GM21390 (cell line): ENCODE measurements at regions not wholly inside any gene's neighbourhood (a gene's known extent, or its start where the extent isn't known, plus 50 kb on each side); places are given as distances from the start of the nearest gene placed in this dataset.
"Not testable (repeated sequence)": the region's sequence is repeated elsewhere in the genome, so short reads cannot be mapped to it uniquely, and the experiment has no call there.

Experiments
- ATAC-seq: cut with Tn5 transposase; IDR thresholded peaks from one replicate; pipeline ENCODE4 v1.9.1; 2021; ENCODE audit not compliant: unreplicated experiment

DNA sequence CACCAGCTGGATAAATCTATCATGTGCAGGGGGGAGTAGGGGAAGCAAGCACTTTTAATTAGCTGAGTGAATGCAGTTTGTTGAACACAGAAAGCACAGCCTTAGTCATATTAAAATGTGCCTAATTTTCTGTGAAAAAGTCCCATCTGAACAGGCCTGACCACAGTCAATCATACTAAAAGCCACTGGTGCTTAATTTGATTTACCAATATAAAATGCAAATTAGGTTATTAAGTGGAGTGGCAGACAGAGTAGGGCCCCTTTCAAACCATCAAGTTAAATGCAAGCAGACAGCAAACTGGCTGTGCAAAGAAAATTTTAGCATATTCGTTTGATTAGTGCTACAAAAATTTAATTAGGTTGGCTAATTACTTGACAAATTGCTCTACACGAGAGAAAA is 176.1 kb downstream of the ISL1 start:
- no peak for ATAC-seq

DNA sequence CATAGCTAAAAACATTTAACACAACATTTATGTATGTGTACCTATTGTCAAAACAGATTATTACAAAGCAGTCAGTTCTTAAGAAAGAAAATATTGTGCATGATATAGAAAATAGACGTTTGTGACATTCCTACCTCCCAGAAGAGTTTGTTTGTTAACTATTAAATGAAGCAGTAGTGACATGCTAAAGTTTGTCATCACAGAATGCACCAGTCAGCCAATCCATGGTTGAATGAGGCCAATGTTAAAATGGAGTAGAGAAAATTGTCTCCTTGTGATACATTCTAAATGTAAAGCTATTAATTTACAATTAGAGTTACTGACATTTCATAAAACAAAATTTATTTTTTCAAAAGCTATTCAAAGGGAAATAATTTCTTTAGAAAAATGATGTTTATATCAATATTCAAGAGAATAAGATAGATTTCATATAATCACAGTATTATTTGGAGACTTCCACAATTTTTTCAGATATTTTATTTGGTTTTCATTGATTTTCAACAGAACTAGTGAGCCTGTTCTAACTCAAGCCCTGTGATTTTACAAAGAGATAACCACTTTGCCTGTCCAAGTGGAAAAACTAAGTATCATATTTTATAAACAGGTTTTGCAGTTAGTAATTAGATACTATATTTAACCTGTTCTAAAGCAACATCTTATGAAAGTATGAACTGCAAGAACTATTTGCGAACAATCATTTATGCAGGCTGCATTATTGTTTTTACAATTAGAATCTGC is 176.8 kb downstream of the ISL1 start:
- no peak for ATAC-seq

DNA sequence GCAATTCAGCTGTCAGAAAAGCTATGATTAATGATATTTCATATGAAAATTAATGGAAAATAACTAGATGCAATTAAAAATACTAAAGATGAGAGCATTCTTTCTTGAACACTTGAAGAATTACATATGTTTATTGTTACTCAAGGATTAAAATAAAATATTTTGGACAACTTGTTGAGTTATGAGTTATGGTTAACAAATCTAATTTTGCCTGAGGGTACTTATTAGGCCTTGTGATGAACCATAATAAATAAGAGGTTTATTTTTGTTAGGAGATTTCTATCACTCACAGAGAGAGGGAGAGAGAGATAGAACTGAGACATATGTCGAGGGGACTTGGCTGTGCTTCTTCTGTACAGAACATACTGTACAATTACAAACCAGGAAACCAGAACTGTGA is 183.7 kb downstream of the ISL1 start:
- no peak for ATAC-seq

DNA sequence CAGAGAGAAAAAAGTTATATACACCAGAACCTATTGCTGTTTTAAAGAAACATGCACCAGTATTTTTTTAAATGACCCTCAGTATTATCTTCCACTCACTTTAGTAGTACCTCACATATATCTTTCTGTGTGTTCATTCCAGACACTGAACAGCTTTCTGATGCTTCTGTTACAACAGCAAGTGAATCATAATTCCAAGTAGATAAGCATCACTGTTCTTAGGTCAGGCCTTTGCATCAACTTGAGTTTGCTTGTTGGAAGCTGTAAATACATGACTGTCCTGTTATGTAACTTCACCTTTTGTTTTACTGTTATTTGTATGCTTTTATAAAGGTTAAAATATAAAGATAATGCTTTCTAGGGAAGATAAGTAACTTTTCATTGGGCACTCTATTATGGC is 184.4 kb downstream of the ISL1 start:
- no peak for ATAC-seq

DNA sequence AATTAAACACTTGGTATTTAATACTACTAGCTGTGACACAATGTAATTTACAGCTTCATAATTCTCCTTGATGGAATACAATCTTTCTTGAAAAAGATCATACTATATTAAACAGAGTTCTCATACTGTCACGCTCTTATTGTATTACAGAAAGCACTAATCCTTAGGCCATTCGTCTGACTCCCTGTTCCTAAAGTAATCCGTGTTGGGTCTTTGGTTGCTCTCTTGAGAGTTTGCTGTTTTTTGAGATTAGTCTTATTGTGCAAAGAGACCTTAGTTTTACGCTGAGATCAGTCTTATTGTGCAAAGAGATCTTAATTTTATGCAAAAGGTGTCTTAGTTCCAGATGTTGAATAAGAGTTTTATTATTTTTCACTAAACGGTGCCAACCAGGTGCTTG is 190.6 kb downstream of the ISL1 start:
- ATAC-seq = no peak

DNA sequence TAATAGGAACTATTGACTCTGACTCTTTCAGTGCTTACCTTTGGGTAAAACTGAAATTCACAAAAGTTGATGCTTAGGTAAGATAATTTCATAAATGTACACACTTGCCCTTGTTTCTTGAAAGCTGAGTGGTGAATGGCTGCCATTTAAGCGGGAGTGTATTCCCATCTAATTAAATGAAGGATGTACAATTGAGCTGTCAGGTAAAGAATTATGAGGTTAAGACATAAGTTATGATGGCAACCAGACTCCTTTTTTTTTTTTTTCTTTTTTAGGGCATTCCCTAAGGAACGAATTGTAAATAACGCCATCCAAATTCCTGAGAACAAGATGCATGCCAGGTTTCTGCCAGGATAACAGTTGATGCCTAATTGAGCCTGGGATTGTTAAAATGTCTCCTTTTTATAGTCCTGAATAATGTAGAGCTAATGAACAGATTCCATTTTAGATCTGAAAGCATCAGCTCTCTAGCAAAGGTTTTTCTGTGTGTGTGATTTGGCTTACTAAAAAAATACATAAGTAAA is 199.7 kb downstream of the ISL1 start:
- no peak for ATAC-seq

DNA sequence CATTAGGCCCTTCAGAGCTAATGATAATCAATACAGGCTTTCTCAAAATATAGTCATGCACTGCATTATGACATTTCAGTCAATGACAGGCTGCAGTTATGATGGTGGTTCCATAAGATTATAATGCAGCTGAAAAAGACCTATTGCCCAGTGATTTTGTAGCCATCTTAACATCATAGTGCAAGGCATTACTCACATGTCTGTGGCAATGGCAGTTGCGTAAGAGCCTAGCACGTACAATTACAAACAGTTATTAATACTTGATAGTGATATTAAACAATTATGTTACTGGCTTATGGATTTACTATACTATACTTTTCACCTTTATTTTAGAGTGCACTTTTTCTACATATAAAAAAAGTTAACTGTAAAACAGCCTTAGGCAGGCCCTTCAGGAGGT is 214.8 kb downstream of the ISL1 start:
- ATAC-seq = no peak

DNA sequence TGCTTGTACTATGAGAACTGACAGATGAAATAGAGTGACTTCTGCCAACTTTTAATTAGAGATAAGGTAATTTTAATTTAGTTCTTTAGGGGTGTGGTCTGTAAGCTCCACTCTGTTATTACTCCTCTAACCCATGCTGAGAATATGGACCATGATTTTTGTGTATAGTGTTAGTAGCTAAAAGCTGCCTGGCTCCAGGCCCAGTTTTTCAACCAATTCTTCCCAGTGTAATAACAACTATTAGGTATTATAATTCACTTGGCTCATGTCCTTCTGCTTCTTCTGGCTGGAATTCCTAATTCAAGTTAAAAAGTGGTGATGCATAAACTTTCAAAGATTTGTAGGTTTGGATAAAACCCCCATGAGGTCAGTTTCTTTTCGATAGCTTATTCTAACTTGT is 216.3 kb downstream of the ISL1 start:
- no peak for ATAC-seq

DNA sequence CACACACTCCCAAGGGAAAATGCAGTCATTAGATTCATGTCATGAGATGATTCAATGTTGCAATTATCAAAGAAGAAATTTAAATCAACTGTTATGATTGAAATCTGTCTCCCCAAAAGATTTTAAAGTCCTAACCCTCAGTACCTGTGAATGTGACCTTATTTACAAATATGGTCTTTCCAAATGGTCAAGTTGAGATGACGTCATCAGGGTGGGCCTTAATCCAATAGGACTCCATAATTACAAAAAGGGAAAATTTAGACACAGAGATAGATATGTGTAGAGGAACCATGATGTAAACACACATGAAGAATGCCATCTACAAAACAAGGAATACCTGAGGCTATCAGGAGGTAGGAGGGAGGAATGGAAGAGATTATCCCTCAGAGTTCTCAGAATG is 221.1 kb downstream of the ISL1 start:
- no peak for ATAC-seq

DNA sequence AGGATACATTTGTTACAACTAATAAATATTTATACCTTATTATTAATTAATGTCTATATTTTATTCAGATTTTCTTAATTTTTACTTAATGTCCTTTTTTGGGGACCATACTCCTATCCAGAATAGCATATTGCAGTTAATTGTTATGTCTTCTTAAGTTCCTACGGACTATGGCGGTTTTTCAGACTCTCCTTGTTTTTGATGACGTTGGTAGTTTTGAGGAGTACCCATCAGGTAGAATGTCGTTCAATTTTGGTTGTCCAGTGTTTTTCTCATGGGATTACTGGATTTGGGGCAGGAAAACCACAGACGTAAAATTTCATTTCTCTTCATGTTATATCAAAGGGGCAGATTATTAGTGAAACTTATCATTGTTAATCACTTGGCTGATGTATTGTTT is 223.7 kb downstream of the ISL1 start:
- no peak for ATAC-seq

DNA sequence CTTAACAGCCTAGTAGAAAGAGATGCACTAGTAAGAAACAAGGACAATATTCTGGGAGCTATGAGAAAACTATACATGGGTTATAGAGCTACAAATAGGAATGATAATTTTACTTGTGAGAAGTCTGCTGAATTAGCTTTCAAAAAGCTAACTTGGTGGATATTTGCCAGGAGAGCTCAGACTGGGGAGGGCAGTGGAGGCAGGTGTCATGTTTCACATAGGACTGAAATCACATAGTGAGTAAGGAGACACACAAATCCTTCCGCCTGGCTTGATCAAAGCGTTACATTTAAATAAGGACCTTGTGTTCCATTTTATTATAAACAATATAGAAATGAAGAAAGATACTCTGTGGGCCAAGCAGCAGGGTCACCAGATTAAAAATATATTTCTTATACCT is 235.0 kb downstream of the ISL1 start:
- ATAC-seq = no peak

DNA sequence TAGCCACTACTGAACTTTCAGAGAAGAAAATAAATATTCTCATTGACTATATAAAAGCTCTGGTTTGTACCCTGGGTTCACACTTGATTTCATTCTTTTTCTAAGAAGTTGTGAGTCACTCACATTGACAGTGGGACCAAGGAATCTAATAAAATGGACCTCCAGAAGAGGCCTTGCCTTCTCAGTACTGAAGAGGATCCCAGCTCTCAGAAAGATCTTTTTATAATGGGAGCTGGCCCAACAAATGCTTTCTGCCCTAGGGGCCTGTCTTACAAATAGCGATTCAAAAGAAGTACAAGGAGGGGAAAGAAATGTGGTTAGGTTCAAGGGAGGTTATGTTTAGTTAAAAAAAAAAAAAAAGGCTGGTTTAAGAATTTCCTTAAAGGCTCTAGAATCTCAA is 237.9 kb downstream of the ISL1 start:
- no peak for ATAC-seq

DNA sequence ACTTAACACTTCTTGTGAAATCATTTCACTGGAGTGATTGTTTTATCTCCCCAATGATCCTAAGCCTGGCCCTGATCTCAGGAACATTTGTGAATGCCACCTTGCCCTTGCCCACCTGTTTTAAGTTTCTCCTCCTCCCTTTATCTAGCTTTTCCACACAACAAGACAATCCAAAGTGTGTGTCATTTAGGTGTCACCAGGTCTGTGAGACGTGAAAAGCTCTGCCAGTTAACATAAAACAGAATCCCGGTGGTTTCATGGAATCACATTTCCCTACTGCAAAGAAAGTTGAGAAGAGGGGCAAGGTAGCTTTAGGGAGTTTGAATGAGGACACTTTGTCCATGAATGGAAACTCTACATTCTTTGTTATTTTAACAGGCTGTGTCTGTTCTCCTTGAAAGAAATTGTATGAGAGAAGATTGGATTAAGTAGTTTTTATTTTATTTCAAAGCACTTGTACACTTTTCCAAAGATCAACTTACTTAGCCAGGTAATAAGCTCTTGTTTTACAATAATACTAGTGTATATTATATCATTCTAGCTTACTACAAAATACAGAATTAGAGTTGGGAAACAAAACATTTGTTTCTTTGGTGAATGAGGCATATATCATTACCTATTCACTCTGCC is 239.0 kb downstream of the ISL1 start:
- ATAC-seq = no peak

DNA sequence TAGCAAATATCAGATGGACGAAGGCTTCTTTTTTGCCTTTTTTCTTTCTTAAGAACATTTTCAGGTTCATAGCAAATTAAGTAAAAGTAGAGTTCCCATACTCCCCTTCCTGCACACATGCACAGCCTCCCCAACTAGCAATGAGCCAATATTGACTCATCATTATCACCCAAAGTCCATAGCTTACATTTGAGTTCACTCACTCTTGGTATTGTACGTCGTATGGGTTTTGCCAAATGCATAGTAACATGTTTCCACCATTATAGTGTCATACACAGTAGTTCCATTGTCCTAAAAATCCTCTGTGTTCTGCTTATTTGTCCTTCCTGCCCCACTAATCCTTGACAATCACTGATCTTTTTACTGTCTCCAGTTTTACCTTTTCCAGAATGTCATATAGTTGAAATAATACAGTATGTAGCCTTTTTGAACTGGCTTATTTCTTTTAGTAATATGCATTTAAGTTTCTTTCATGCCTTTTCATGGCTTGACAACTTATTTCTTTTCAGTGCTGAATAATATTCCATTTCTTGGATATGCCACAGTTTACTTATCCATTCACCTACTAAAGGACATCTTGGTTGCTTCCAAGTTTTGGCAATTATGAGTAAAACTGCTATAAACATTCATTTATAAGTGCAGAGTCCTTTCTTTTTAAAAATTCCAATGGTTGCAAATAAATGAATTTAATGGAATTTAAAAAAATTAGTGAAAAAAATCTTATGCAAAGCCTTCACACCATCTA is 242.1 kb downstream of the ISL1 start:
- no peak for ATAC-seq

DNA sequence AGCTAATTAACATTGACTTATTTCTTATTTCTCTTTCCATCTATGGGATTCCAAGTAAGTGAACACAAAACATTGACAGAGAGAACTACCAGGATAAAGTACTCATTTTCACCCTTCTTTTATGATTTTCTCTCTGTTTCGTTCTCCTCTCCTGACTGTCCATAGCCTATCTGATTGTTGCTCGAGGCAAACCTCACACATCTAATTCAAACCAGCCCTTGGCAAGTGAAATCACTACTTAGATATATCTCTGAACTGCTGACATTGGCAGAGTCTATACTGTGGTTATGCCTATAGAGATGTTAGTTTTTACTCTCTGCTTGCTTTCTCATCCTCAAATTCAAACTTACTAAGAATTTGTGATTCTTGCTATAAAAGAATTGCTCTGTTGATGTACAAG is 248.8 kb downstream of the ISL1 start:
- no peak for ATAC-seq

DNA sequence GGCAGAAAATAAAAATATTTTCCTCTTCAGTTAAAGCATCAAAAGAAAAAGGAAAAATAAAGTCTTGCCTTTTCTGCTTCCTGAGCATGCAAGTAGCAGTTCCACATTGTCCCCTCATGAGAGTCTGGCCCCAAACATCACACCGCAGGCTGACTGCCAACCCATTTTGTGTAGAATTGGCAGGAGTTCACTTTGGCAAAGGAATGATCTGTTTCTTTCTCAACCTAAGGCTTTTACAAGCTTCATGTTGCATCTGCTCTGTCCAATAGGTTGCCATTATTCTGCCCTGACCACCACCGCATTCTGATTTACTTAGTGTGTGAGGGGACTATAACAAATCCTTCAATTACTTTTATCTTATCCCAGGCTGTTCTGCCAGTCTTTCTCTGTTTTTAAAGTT is 249.5 kb downstream of the ISL1 start:
- no peak for ATAC-seq

DNA sequence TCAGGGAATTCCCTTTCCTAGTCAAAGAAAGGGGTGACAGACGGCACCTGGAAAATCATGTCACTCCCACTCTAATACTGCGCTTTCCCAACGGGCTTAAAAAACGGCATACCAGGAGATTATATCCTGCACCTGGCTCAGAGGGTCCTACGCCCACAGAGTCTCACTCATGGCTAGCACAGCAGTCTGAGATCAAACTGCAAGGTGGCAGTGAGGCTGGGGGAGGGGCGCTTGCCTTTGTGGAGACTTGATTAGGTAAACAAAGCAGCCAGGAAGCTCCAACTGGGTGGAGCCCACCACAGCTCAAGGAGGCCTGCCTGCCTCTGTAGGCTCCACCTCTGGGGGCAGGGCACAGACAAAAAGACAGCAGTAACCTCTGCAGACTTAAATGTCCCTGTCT is 253.7 kb downstream of the ISL1 start:
- not testable (repeated sequence) for ATAC-seq

DNA sequence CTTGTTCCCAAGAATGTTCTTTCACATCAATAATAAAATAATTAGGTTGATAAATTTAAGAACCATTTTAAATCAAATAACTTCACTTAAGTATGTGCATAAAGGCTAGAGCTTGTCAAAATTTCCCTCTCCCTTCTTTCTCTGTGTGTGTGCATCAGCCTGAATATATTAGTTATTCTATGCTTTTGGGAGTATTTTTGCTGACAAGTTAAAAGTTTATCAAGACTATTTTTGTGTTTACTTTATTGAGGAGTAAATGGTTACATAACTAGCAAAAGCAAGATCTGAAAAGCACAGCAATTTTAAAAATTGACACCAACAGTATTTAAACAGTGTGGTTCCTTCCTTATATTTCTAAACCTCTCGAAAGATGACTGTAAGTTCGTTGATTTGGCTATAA is 261.7 kb downstream of the ISL1 start:
- no peak for ATAC-seq

DNA sequence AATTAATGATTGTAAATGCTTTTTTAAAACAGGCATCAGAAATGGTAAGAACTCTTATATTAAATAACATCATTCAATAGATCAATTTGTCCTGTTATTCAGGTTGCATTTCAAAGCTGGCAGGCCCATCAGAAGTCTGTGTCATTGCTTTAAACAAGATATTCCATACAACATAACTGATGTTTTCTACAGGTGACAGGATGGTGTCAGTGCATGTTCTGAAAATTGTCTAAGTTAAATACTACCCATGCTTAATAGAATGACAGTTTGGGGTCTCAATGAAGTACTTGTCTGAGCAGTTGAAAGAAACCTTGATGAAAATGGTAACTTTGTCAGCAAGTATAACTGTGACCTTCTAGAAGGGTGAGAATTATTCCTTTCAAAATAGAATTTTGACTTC is 263.2 kb downstream of the ISL1 start:
- no peak for ATAC-seq

DNA sequence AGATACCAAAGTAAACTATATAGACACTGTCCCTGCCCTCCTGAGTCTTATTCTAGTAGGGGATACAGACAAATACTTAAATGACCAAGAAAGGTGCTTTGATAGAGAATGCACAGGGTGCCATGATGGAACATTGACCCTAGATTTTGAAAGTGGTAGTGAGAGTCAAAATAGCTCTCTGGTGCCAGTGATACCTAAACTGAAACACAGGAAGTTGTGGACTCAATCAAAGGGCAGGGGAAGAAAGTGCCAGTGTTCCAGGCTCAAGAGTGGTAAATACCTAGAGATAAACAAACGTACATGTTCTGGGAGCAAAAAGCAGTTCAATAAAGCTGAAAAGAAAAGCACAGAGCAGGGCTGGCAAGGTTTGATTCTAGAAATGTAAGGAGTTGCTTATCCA is 267.6 kb downstream of the ISL1 start:
- no peak for ATAC-seq

DNA sequence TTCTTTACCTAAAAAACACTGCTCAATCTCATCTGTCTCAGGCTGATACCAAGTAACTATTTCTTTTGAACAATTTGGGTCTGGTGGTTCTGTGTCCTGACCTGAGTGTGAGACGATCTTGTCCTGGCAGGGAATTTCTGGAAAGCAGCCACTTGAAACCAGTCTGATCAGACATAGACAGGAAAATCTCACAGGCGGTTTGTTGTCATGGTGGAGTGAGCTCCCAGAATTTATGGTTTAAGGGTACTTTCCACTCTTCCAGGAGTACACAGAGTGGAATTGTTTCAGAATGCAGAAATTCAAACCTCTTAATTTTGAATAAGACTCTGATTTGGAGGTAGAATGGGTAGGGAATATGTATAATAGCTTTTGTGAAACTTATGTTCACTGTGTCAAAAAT is 268.2 kb downstream of the ISL1 start:
- ATAC-seq = no peak

DNA sequence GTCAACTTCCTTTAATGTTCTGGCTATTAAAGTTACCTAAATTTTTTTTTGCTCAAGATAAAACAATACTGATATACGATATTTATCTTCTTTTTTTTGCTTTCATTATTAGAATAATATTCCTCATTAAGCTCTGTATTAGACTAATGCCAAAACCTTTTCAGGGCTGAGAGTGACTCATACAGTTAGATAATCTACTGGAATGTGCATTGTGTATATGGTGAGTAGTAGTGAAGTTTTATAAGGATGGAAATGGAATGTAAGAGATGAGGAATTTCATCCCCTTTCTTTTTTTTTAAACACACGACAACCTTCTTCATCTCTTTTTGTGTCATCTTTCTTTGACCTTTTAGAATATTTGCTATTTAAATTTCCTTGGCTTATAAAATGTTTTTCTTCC is 268.6 kb downstream of the ISL1 start:
- ATAC-seq = no peak
